HepG2 (cell line): ENCODE measurements at regions not wholly inside any gene's neighbourhood (a gene's known extent, or its start where the extent isn't known, plus 50 kb on each side); places are given as distances from the start of the nearest gene placed in this dataset.

Experiments used
- CTCF ChIP-seq: sonication (generic); formaldehyde crosslinking; IDR thresholded peaks from 2 replicates; pipeline ENCODE4 v1.5.0; 2020; ENCODE audit warnings: mild to moderate bottlenecking, missing genetic modification reagents, moderate library complexity
- HBP1 ChIP-seq: IDR thresholded peaks from 2 replicates; pipeline ENCODE4 v1.6.1; 2016; ENCODE audit warnings: low read depth, control low read depth
- PCBP2 ChIP-seq: fragments of 200-400 bp; formaldehyde crosslinking; optimal IDR thresholded peaks from 2 replicates; pipeline ENCODE3; 2018; ENCODE audit warnings: low read length, low read depth; ENCODE audit not compliant: poor library complexity, severe bottlenecking
- RFX1 ChIP-seq: fragments of 450-650 bp; IDR thresholded peaks from 2 replicates; pipeline ENCODE4 v1.6.1; 2017
- ZNF317 ChIP-seq: sonication (generic); formaldehyde crosslinking; IDR thresholded peaks from 2 replicates; pipeline ENCODE4 v1.5.0; 2020; ENCODE audit warnings: mild to moderate bottlenecking, missing genetic modification reagents
- ZNF318 ChIP-seq: sonication (generic); formaldehyde crosslinking; IDR thresholded peaks from 2 replicates; pipeline ENCODE4 v1.4.0; 2020; ENCODE audit warnings: mild to moderate bottlenecking, missing genetic modification reagents
- ZNF343 ChIP-seq: sonication (generic); formaldehyde crosslinking; IDR thresholded peaks from 2 replicates; pipeline ENCODE4 v1.4.0; 2020; ENCODE audit warnings: mild to moderate bottlenecking, missing genetic modification reagents
- TF ChIP-seq, protein P1 (sequence below): sonication (generic); formaldehyde crosslinking; IDR thresholded peaks from 2 replicates; pipeline ENCODE4 v1.8.1; 2023; ENCODE audit warnings: mild to moderate bottlenecking, missing genetic modification reagents, borderline replicate concordance

GRCh38 chr4:96676754-96677435 is 837.0 kb downstream of the PDHA2 start:
- TF ChIP-seq ZNF343 (CRISPR knock-in tag) = no peak
- TF ChIP-seq HBP1 (CRISPR knock-in tag) = no peak
- TF ChIP-seq CTCF (CRISPR knock-in tag) = no peak
- no peak for TF ChIP-seq ZNF318 (CRISPR knock-in tag)
- TF ChIP-seq, protein P1, sequence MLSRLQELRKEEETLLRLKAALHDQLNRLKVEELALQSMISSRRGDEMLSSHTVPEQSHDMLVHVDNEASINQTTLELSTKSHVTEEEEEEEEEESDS (CRISPR knock-in tag) = no peak
- TF ChIP-seq RFX1 = no peak
- no peak for TF ChIP-seq PCBP2
- no peak for TF ChIP-seq ZNF317 (CRISPR knock-in tag)
